ENCODE measurements at regions not wholly inside any gene's neighbourhood (a gene's known extent, or its start where the extent isn't known, plus 50 kb on each side); places are given as distances from the start of the nearest gene placed in this dataset.

GRCh38 chr13:74555276-74555625 is 421.0 kb upstream of the KLF12 start:
- Histone ChIP-seq H3K56ac (replicated peaks; ENCODE audit: insufficient read length, low read depth, low read length) (no peak overlapping the region), H3K4ac (replicated peaks; ENCODE audit: insufficient read length, low read depth, low read length) (no peak overlapping the region), H3K18ac (ENCODE audit: extremely low read depth, low read length) (no peak overlapping the region), H3K14ac (ENCODE audit: insufficient read length) (no peak overlapping the region), H3K4me1 (replicated peaks in 1 of 4; ENCODE audit: control insufficient read depth in 3 of 4, insufficient read depth in 4 of 4, low read length in 3 of 4) (no peaks in the 10 kb centered on the region; a peak in 1 of 7 replicates), H2BK15ac (ENCODE audit: low read length) (no peak overlapping the region), H2AK5ac (ENCODE audit: low read depth, low read length) (no peak overlapping the region), H3K9ac (replicated peaks in 1 of 4; ENCODE audit: extremely low read depth in 1 of 4, low read depth in 3 of 4, low read length in 3 of 4) (no peak overlapping the region), H2BK12ac (ENCODE audit: low read depth, low read length) (no peak overlapping the region), H3K4me3 (ENCODE audit: extremely low read depth in 1 of 4, insufficient read depth in 2 of 4, low read depth in 3 of 4, low read length in 4 of 4) (no peak overlapping the region), H3K79me2 (ENCODE audit: control insufficient read depth in 1 of 2, insufficient read depth in 2 of 2, low read length in 2 of 2) (no peaks in the 10 kb centered on the region), H3K27me3 (replicated peaks in 1 of 4; ENCODE audit: control insufficient read depth in 3 of 4, extremely low read depth in 1 of 4, insufficient read depth in 3 of 4, low read length in 3 of 4) (no peaks in the 10 kb centered on the region), H3K23ac (ENCODE audit: insufficient read length) (no peak overlapping the region), H2BK120ac (replicated peaks; ENCODE audit: low read depth, low read length) (no peak overlapping the region), H4K91ac (replicated peaks; ENCODE audit: insufficient read length, low read length) (no peak overlapping the region), H4K20me1 (replicated peaks in 1 of 2; ENCODE audit: control insufficient read depth in 1 of 2, insufficient read depth in 2 of 2, low read length in 2 of 2) (no peaks in the 10 kb centered on the region), H4K5ac (ENCODE audit: insufficient read length, low read depth, low read length) (no peak overlapping the region), H3K27ac (ENCODE audit: low read depth, low read length) (no peak overlapping the region), H2AFZ (ENCODE audit: low read length) (no peak overlapping the region), H4K8ac (ENCODE audit: extremely low read depth, insufficient read depth, low read length) (no peak overlapping the region), H3K23me2 (ENCODE audit: low read depth, low read length) (no peaks in the 10 kb centered on the region), H3K36me3 (ENCODE audit: control insufficient read depth in 2 of 4, insufficient read depth in 4 of 4, low read length in 3 of 4) (no peaks in the 10 kb centered on the region), H3K9me3 (ENCODE audit: insufficient read depth in 2 of 2, low read depth in 1 of 2, low read length in 1 of 2) (no peaks in the 10 kb centered on the region), H2BK5ac (ENCODE audit: low read depth, low read length) (no peak overlapping the region), H3K79me1 (ENCODE audit: low read depth, low read length) (no peaks in the 10 kb centered on the region), H3K4me2 (ENCODE audit: insufficient read depth in 1 of 2, low read depth in 2 of 2, low read length in 2 of 2) (no peak overlapping the region), H2BK20ac (ENCODE audit: low read length) (no peak overlapping the region)
- CTCF ChIA-PET (ENCODE audit: partially characterized antibody): interaction anchor here (1.4 kb wide), 1 partner anchor 18 kb away, joined by 6 read pairs; no protein-coding TSS in a partner anchor
- FAIRE-seq: no peak
- POLR2A ChIA-PET (ENCODE audit: partially characterized antibody): no interaction called here
- WGBS, 2 experiments (ENCODE audit: extremely low coverage in 1 of 2, insufficient coverage in 1 of 2, insufficient read length in 1 of 2, insufficient replicate concordance in 2 of 2, low coverage in 1 of 2, low lambda C conversion rate in 2 of 2, missing lambda C conversion rate in 1 of 2): 88% methylated on average over 3 of the region's 3 CpGs; no CpG with 5 or more reads in 1 of the 2 experiments
- no peak for DNase-seq (ENCODE audit: low read depth in 1 of 2, low spot score in 2 of 2)
- no peak for TF ChIP-seq ATF3 (IDR thresholded peaks at IDR 0.05; ENCODE audit: insufficient read depth, low read depth, low read length)
- no peak for TF ChIP-seq BCL11A (IDR thresholded peaks at IDR 0.05; ENCODE audit: low read depth in 2 of 2, low read length in 2 of 2)
- no peak for TF ChIP-seq ATF2 (IDR thresholded peaks at IDR 0.05; ENCODE audit: low read length)
- no peak for TF ChIP-seq NRF1 (IDR thresholded peaks at IDR 0.05; ENCODE audit: low read depth, low read length)
- TF ChIP-seq SRF (IDR thresholded peaks at IDR 0.05; ENCODE audit: low read depth, low read length): no peak
- no peak for TF ChIP-seq CHD1 (IDR thresholded peaks at IDR 0.05; ENCODE audit: low read depth, low read length)
- no peak for TF ChIP-seq MAX (IDR thresholded peaks at IDR 0.05)
- TF ChIP-seq RFX5 (IDR thresholded peaks at IDR 0.05; ENCODE audit: borderline replicate concordance, low read depth, low read length): no peak
- no peak for TF ChIP-seq USF2 (IDR thresholded peaks at IDR 0.05; ENCODE audit: low read length)
- no peak for TF ChIP-seq HDAC2 (IDR thresholded peaks at IDR 0.05; ENCODE audit: borderline replicate concordance in 1 of 2, low read depth in 2 of 2, low read length in 2 of 2)
- TF ChIP-seq RXRA (IDR thresholded peaks at IDR 0.05; ENCODE audit: insufficient read depth, low read depth, low read length): no peak
